GM12878 (cell line): ENCODE measurements at regions not wholly inside any gene's neighbourhood (a gene's known extent, or its start where the extent isn't known, plus 50 kb on each side); places are given as distances from the start of the nearest gene placed in this dataset.

ENCODE experiments used
- ATAC-seq: fragments of 200-7000 bp; cut with Tn5 transposase; 3 replicates; pipeline ENCODE4 v1.9.1; 2020; ENCODE audit warnings: mild to moderate bottlenecking, moderate library complexity
- BruUV-seq: library from RNA; stranded (reverse); fragments of 400-500 nt; replicated peaks from 2 replicates; lab custom pipeline; 2021; lab: Mats Ljungman, UMichigan
- CTCF ChIA-PET: fragments of 300-600 bp; sonication (Branson Sonifier 250); formaldehyde crosslinking; extraction: SDS; loops from one replicate; lab custom pipeline; 2021; ENCODE audit warnings: inconsistent platforms; lab: Yijun Ruan, JAX
- POLR2A ChIA-PET: fragments of 350-600 bp; formaldehyde crosslinking; extraction: SDS; loops from one replicate; lab custom pipeline; 2021; ENCODE audit warnings: inconsistent platforms; lab: Charles Lee
- RAD21 ChIA-PET: fragments of 300-600 bp; sonication (Branson Sonifier 250); formaldehyde crosslinking; loops from one replicate; lab custom pipeline; 2023; ENCODE audit warnings: antibody characterized with exemption; ENCODE audit not compliant: unreplicated experiment; lab: Charles Lee
- SMC1A ChIA-PET: fragments of 300-600 bp; sonication (Branson Sonifier 250); formaldehyde crosslinking; loops from one replicate; lab custom pipeline; 2023; ENCODE audit not compliant: unreplicated experiment, uncharacterized antibody; lab: Charles Lee
- DNase-seq: peaks from one replicate; pipeline ENCODE4 v3.0.0-alpha.2; 2011; ENCODE audit warnings: low read depth, low spot score
- FAIRE-seq: peaks from 3 replicates; lab custom pipeline; 2011; peaks lifted over from hg19 to GRCh38; lab: Jason Lieb, UNC
- H2AFZ ChIP-seq: 2 replicates; pipeline ENCODE4 v1.6.0; 2011; ENCODE audit warnings: low read depth, low read length, control low read depth; ENCODE audit not compliant: control insufficient read depth
- H3K27ac ChIP-seq: 2 replicates; pipeline ENCODE4 v1.5.1; 2011; ENCODE audit warnings: control low read depth; ENCODE audit not compliant: control insufficient read depth, insufficient read depth
- H3K27me3 ChIP-seq, 2 experiments: replicated peaks in 1 of 2; 2 replicates each; pipeline versions ENCODE4 v1.6.0 to v1.6.1; 2011; ENCODE audit warnings: low read length in 1 of 2; ENCODE audit not compliant: control insufficient read depth in 2 of 2, insufficient read depth in 2 of 2
- H3K36me3 ChIP-seq, 2 experiments: 2 replicates each; pipeline ENCODE4 v1.5.1; 2011; ENCODE audit warnings: low read length in 1 of 2; ENCODE audit not compliant: control insufficient read depth in 2 of 2, insufficient read depth in 2 of 2
- H3K4me1 ChIP-seq: 2 replicates; pipeline ENCODE4 v1.6.1; 2011; ENCODE audit warnings: mild to moderate bottlenecking, low read length, moderate library complexity, mixed read lengths; ENCODE audit not compliant: control insufficient read depth, insufficient read depth
- H3K4me2 ChIP-seq: 2 replicates; pipeline ENCODE4 v1.6.0; 2011; ENCODE audit warnings: control low read depth; ENCODE audit not compliant: control insufficient read depth, insufficient read depth
- H3K4me3 ChIP-seq: fragments of 200-600 bp; sonication (generic); 2 replicates; pipeline ENCODE4 v1.5.1; 2016
- H3K79me2 ChIP-seq: 2 replicates; pipeline ENCODE4 v1.6.0; 2011; ENCODE audit warnings: low read length; ENCODE audit not compliant: control insufficient read depth, insufficient read depth
- H3K9ac ChIP-seq: 2 replicates; pipeline ENCODE4 v1.8.0; 2011; ENCODE audit warnings: low read length, control low read depth, mixed read lengths; ENCODE audit not compliant: control insufficient read depth, insufficient read depth
- H3K9me3 ChIP-seq: replicated peaks from 3 replicates; pipeline ENCODE4 v1.5.1; 2011; ENCODE audit warnings: mild to moderate bottlenecking, low read length; ENCODE audit not compliant: control insufficient read depth, insufficient read depth
- H4K20me1 ChIP-seq: 2 replicates; pipeline ENCODE4 v1.6.0; 2011; ENCODE audit not compliant: control insufficient read depth, insufficient read depth
- CHD1 ChIP-seq: IDR thresholded peaks from 2 replicates; pipeline ENCODE4 v1.6.1; 2012; ENCODE audit warnings: low read depth, low read length, improper control_type of control experiment
- EP300 ChIP-seq, 2 experiments: fragments of 150-350 bp in 1 of 2; IDR thresholded peaks; 2 replicates each; pipeline ENCODE4 v1.6.1; 2011 to 2012; ENCODE audit warnings: low read depth in 2 of 2, low read length in 2 of 2, borderline replicate concordance in 1 of 2, improper control_type of control experiment in 1 of 2, inconsistent platforms in 1 of 2; ENCODE audit not compliant: control insufficient read depth in 1 of 2
- GATAD2B ChIP-seq: fragments of 450-650 bp; conservative IDR thresholded peaks from 2 replicates; pipeline ENCODE4 v1.6.1; 2017; ENCODE audit warnings: low read depth, mild to moderate bottlenecking, moderate library complexity
- HCFC1 ChIP-seq: fragments of 150-350 bp; IDR thresholded peaks from 2 replicates; pipeline ENCODE4 v1.6.1; 2014; ENCODE audit warnings: low read length
- HDAC6 ChIP-seq: fragments of 200-600 bp; sonication (generic); IDR thresholded peaks from one replicate; pipeline ENCODE4 v1.8.0; 2017; ENCODE audit warnings: antibody characterized with exemption; ENCODE audit not compliant: unreplicated experiment
- KLF5 ChIP-seq: fragments of 450-650 bp; IDR thresholded peaks from 2 replicates; pipeline ENCODE4 v1.6.1; 2014; ENCODE audit warnings: mild to moderate bottlenecking; ENCODE audit not compliant: partially characterized antibody
- MTA3 ChIP-seq: IDR thresholded peaks from 2 replicates; pipeline ENCODE4 v1.6.1; 2012; ENCODE audit warnings: low read length, inconsistent platforms, borderline replicate concordance
- MYC ChIP-seq: IDR thresholded peaks from 2 replicates; pipeline ENCODE4 v1.6.1; 2011; ENCODE audit warnings: mild to moderate bottlenecking, low read length, moderate library complexity, inconsistent platforms; ENCODE audit not compliant: insufficient read depth, insufficient replicate concordance, insufficient read length, severe bottlenecking
- RB1 ChIP-seq: fragments of 450-650 bp; formaldehyde crosslinking; IDR thresholded peaks from 2 replicates; pipeline ENCODE4 v1.6.1; 2017; ENCODE audit warnings: mild to moderate bottlenecking, borderline replicate concordance
- RCOR1 ChIP-seq: conservative IDR thresholded peaks from 2 replicates; pipeline ENCODE4 v1.6.1; 2012; ENCODE audit warnings: low read depth, low read length, improper control_type of control experiment
- SKIL ChIP-seq: fragments of 450-650 bp; IDR thresholded peaks from 2 replicates; pipeline ENCODE4 v1.6.1; 2017; ENCODE audit warnings: mild to moderate bottlenecking, low read depth, inconsistent platforms; ENCODE audit not compliant: poor library complexity, severe bottlenecking
- SMC3 ChIP-seq: IDR thresholded peaks from 2 replicates; pipeline ENCODE4 v1.6.1; 2011; ENCODE audit warnings: low read length, improper control_type of control experiment, borderline replicate concordance
- SP1 ChIP-seq: IDR thresholded peaks from one replicate; pipeline ENCODE4 v1.6.1; 2011; ENCODE audit warnings: low read depth, low read length
- SRF ChIP-seq, 2 experiments: IDR thresholded peaks; 2 replicates each; pipeline ENCODE4 v1.6.1; 2011; ENCODE audit warnings: low read depth in 2 of 2, low read length in 2 of 2, mild to moderate bottlenecking in 1 of 2, moderate library complexity in 1 of 2
- ZNF622 ChIP-seq: fragments of 450-650 bp; IDR thresholded peaks from 2 replicates; pipeline ENCODE4 v1.6.1; 2017; ENCODE audit warnings: mild to moderate bottlenecking, inconsistent platforms
- ZSCAN29 ChIP-seq: fragments of 450-650 bp; IDR thresholded peaks from 2 replicates; pipeline ENCODE4 v1.6.1; 2017; ENCODE audit warnings: mild to moderate bottlenecking, moderate library complexity
- WGBS: methylation state at CpG from one replicate; pipeline ENCODE4 v1.1.6; 2016; ENCODE audit warnings: low lambda C conversion rate; ENCODE audit not compliant: insufficient replicate concordance, insufficient coverage; ENCODE audit errors: missing lambda C conversion rate; 5-methylcytosine and 5-hydroxymethylcytosine counted together
- in situ Hi-C: fragments of 300-500 bp; cut with MboI; formaldehyde crosslinking; loops from 9 replicates; pipeline ENCODE4 v1.14.3; 2018; ENCODE audit warnings: mixed read lengths
- intact Hi-C: fragments of 100-400 bp; cut with micrococcal nuclease; formaldehyde crosslinking; loops from one replicate; pipeline ENCODE4 v1.14.2; 2022; ENCODE audit not compliant: unreplicated experiment

- WGBS, result 0% methylated on average over 1 of the region's 1 CpG
- DNase-seq, result no peak
- CTCF ChIA-PET, result interaction anchor here (0.7 kb wide), 1 partner anchor 10 kb away, joined by 4 read pairs; no protein-coding TSS in a partner anchor
- no TSS peak for BruUV-seq
- Histone ChIP-seq H3K4me1 (no peaks in the 10 kb centered on the region), H2AFZ (no peak overlapping the region), H3K27ac (no peak overlapping the region), H3K9ac (no peak overlapping the region), H3K27me3 (no peaks in the 10 kb centered on the region), H3K79me2 (no peaks in the 10 kb centered on the region), H3K4me3 (no peak overlapping the region), H3K36me3 (no peaks in the 10 kb centered on the region), H3K4me2 (no peak overlapping the region), H4K20me1 (no peaks in the 10 kb centered on the region), H3K9me3 (no peaks in the 10 kb centered on the region)
- POLR2A ChIA-PET, result no interaction called here
- no peak for FAIRE-seq
- RAD21 ChIA-PET, result no interaction called here
- in situ Hi-C loops, result no loop called here
- intact Hi-C loops, result no loop called here
- TF ChIP-seq SP1 (no peak), GATAD2B (no peak), SRF (IDR thresholded peaks at IDR 0.05; ENCODE audit: low read depth in 2 of 2, low read length in 2 of 2) (no peak)
- SMC1A ChIA-PET, result interaction anchor here (1.5 kb wide), 1 partner anchor 12 kb away, joined by 5 read pairs; no protein-coding TSS in a partner anchor
- no peak for ATAC-seq
These were observed 796.2 kb upstream of the EPHA7 start for GRCh38 chr6:94215552-94215951.

DNA sequence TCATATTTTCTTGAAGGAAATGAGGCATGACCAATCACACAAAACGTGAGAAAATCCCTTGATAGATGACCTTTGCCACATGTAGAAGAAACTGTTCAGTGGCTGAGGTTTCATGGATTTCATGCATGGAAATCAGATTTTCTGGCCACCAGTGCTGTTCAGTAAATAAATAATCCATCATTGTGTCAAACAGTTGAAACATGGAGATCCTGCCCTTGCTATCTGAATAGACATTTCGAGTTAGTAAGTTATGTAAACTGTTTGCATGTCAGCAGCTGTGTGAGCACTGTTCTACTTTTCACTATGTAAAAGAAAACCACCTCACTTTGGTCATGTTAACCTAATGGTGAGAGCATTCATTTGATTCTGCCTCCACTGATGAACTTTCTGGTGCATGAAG is 793.9 kb upstream of the EPHA7 start:
- Histone ChIP-seq H3K9ac (no peak overlapping the region), H2AFZ (no peak overlapping the region), H3K27ac (no peak overlapping the region), H3K4me3 (no peak overlapping the region), H4K20me1 (no peaks in the 10 kb centered on the region), H3K9me3 (no peaks in the 10 kb centered on the region), H3K36me3 (no peaks in the 10 kb centered on the region), H3K79me2 (no peaks in the 10 kb centered on the region), H3K4me2 (no peak overlapping the region), H3K27me3 (no peaks in the 10 kb centered on the region), H3K4me1 (no peaks in the 10 kb centered on the region)
- FAIRE-seq, result no peak
- WGBS, result 0% methylated on average over 2 of the region's 2 CpGs
- POLR2A ChIA-PET, result no interaction called here
- CTCF ChIA-PET, result no interaction called here
- no peak for DNase-seq
- intact Hi-C loops, result no loop called here
- RAD21 ChIA-PET, result interaction anchor here (1.5 kb wide), 1 partner anchor 30 kb away, joined by 3 read pairs; no protein-coding TSS in a partner anchor
- ATAC-seq, result no peak
- SMC1A ChIA-PET, result no interaction called here
- in situ Hi-C loops, result no loop called here
- no TSS peak for BruUV-seq
- TF ChIP-seq RB1 (no peak), EP300 (IDR thresholded peaks at IDR 0.05; ENCODE audit: borderline replicate concordance in 1 of 2, control insufficient read depth in 1 of 2, low read depth in 2 of 2, low read length in 2 of 2) (no peak), ZSCAN29 (no peak), ZNF622 (no peak), KLF5 (no peak), MYC (no peak), HCFC1 (no peak), RCOR1 (no peak), MTA3 (no peak), SKIL (no peak), HDAC6 (no peak), SMC3 (no peak), CHD1 (no peak)
